HG03045 (cell line): ENCODE measurements at regions not wholly inside any gene's neighbourhood (a gene's known extent, or its start where the extent isn't known, plus 50 kb on each side); places are given as distances from the start of the nearest gene placed in this dataset.
"Not testable (repeated sequence)": the region's sequence is repeated elsewhere in the genome, so short reads cannot be mapped to it uniquely, and the experiment has no call there.

ENCODE experiments used
- ATAC-seq: cut with Tn5 transposase; IDR thresholded peaks from one replicate; pipeline ENCODE4 v1.9.1; 2021; ENCODE audit warnings: mild to moderate bottlenecking, moderate library complexity; ENCODE audit not compliant: unreplicated experiment

DNA sequence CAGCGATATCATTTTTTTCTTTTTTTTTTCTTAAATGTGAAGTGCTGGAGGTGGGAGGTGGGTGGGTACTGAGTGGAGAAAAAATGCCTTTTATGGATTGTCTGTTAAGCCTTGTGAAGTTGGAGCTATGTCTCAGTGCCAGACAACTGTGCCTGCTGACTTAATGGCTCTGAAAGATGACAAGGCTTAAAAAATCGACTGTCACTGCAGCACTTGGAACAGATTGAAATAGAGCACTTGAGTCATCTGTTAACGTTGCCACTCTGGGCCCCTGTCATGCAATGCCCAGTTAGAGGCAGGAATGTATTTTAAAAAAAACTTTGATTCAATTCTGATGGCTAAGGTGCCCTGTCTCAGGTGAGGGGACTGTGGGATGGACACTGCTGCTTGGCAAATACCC lies 108.2 kb upstream of the HS3ST2 start:
- no peak for ATAC-seq

DNA sequence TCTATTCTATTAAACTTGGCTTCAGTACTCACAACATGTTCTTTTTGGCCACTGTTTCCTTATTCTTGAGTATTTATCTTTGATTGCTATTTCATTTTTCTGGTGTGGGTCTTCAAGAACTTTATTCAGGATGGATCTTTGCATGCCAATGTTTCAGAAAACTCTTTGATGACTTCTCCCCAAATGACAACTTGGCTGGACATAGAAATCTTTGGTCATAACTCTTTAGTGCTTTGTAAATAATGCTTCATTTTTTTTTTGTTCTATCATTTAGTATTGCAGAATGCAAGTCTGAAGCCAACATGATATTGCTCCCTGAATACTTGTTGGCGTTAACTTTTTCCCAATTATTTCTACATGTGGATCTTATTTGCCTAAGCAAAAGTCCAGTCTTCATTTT lies 103.6 kb upstream of the HS3ST2 start:
- ATAC-seq, result no peak

DNA sequence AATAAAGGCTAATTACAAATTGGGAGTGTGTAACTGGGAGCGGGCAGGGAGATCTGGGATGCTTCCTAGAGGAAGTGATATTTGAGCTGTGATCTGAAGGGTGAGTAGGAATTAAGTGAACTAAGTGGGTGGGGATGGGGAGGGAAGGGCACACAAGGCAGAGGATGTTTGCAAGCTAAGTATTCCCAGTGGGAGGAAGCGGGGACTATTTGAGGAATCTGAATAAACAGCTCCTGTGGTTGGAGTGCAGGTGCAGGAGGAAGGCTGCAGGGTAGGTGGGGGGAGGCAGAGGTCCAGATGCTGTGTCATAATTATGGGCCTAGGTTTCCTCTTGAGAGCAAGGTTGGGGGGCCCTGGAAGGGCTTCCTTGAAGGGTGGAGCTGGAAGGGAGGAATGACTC lies 102.1 kb upstream of the HS3ST2 start:
- ATAC-seq, result no peak

DNA sequence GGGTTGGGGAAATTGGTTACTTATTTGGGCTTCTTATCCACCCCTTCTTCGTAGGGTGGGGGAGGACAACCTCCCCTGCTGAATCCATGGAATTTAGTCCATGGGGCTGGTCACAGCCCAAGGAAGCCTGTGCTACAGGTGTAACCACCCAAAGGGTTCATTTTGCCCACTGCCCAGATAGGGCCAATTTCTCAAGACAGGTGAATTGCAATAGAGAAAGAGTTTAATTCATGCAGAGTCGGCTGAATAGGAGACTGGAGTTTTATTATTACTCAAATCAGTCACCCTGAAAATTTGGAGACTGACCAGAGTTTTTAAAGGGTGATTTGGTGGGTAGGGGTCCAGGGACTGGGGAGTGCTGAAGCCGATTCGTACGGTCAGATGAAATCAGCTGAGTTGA lies 101.5 kb upstream of the HS3ST2 start:
- no peak for ATAC-seq

DNA sequence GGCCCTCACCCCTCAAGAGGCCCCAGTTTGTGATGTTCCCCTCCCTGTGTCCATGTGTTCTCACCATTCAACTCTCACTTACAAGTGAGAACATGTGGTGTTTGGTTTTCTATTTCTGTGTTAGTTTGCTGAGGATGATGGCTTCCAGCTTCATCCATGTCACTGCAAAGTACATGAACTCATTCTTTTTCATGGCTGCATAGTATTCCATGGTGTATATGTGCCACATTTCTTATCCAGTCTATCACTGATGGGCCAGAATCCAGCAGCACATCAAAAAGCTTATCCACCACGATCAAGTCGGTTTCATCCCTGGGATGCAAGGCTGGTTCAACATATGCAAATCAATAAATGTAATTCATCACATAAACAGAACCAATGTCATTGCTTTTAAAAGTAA lies 95.4 kb upstream of the HS3ST2 start:
- not testable (repeated sequence) for ATAC-seq

DNA sequence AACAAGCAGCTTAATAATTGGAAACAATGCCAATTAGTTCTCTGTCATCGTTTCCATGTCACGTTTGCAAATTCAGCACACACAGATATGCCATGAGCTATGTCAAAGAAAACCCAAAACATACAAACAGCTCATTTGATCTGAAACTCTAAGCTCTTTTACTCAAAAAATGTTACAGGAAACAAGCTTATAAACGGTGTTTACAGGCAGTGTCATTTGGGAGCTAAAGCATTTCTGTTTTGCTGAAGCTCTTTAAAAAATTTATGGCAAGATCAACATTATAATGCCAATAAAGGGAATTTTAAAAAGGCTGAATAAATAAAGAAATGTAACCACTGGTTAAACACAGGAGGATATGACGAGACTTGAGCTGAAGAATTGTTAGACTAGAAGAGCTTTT lies 94.0 kb upstream of the HS3ST2 start:
- no peak for ATAC-seq

DNA sequence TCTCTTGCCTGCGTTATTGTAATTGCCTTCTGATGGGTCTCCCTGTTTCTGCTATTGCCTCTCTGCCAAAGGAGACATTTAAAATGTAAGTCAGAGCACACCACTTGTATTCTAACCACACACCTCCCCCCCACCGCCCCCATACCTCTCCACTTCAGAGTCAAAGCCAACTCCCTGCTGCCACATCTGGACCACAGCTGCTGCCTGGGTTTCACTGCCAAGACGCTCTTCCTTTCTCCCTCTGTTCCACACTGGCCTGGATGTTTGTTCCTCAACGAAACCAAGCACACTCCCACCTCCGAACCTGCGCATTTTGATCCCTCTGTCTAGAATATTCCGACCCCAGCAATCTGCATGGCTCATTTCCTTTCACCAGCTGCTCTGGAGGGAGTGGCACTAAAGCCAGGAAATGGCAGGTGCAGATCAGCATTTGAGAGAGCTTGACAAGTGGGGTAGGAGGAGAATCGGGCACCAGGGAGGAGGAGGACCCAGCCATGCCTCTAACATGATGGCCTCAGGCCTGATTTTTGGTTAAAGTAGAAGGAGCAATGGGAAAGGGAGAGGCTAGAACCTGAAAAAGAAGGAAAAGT lies 92.4 kb upstream of the HS3ST2 start:
- ATAC-seq, result no peak

DNA sequence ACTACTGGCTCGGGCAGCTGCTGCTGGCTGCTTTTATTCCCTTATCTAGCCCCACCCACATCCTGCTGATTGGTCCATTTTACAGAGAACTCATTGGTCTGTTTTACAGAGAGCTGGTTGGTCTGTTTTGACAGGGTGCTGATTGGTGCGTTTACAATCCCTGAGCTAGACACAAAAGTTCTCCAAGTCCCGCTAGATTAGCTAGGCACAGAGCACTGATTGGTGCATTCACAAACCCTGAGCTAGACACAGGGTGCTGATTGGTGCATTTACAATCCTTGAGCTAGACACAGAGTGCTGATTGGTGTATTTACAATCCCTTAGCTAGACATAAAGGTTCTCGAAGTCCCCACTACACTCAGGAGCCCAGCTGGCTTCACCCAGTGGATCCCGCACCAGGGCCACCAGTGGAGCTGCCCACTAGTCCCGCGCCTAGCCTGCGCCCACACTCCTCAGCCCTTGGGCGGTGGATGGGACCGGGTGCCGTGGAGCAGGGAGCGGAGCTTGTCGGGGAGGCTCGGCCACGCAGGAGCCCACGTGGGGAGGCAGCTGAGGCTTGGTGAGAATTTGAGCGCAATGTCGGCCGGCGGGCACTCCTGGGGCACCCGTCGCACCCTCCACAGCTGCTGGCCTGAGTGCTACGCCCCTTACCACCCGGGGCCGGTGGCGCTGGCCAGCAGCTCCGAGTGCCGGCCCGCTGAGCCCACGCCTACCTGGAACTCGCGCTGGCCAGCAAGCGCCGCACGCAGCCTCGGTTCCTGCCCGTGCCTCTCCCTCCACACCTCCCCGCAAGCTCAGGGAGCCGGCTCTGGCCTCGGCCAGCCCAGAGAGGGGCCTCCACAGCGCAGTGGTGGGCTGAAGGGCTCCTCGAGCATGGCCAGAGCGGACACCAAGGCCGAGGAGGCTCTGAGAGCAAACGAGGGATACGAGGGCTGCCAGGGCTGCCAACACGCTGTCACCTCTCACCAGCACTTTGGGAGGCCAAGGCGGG lies 91.1 kb upstream of the HS3ST2 start:
- not testable (repeated sequence) for ATAC-seq

DNA sequence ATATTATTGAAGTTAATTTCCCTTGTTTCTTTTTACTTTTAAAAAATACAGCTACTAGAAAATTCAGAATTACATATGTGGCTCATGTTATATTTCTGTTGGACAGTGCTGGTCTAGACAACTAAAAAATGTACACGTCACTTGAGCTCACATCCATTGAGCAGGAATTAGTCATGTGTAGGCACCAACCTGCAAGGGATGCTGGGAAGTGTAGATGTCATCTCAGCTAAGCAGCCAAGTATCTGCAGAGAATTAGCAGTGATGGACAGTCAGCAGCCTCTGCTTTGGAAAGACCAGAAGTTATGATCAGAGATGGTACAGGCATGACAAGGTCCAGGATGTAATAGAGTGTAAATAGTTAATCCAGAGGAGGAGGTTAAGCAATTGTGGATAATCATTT lies 87.1 kb upstream of the HS3ST2 start:
- ATAC-seq, result no peak

DNA sequence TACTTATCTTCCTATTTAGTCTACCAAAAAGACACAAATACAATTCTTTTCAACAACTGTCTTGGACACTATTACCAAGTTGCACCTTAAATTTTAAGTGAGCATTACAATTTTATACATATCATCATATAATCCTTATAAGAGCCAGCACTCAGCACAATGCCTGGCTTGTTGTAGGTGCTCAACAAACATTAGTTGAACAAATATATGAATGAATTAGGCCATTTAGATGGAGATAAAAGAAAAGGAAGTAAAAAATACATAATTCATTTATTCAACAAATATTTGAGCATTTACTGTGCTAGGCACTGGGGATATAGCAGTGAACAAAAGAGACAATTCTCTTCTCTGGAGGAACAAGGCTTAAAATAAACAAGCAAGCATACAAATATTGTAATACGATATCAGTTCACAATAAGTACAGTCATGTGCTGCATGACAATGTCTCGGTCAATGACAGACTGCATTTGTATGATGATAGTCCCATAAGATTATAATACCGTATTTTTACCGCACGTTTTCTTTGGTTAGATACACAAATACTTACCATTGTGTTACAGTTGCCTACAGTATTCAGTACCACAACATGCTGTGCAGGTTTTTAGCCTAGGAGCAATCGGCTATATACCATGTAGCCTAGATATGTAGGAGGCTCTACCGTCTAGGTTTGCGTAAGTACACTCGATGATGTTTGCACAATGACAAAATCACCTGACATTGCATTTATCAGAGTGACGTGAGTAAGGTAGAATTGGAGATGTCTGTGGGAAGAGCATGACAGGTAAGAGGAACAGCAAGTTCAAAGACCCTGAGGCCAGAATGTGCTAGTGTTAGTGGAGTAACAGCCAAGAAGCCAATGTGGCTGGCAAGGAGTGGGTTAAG lies 86.4 kb upstream of the HS3ST2 start:
- ATAC-seq, result no peak

DNA sequence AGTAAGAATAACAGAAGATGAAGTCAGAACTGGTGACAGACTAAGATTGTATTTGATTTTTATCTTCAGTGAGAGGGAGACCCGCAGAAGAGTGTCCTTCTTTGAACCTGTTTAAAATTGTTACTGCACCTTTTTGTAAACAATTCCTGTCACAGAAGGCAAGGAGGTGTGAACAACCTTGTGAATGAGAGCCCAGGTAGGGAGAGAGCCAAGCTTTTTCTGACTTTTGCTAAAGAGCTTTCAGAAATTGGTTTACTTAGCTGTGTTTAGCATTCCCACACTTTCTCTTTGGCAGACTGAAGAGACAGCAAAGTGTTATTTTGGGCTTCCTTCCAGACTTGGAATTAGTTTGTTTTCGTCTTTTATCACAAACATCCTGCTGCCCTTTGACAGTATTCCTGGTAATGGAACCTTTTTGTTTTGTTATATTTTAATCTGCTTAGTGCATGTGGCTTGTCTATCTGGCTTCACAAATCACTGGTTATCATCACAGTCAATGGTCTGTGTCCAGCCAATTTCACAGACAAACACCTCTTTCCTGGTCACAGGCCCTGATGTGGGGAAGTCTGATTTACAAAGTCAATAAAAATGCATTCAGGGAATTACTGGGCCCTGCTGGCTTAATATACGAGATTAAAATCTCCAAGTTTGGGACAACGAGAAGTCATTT lies 85.7 kb upstream of the HS3ST2 start:
- ATAC-seq, result no peak

DNA sequence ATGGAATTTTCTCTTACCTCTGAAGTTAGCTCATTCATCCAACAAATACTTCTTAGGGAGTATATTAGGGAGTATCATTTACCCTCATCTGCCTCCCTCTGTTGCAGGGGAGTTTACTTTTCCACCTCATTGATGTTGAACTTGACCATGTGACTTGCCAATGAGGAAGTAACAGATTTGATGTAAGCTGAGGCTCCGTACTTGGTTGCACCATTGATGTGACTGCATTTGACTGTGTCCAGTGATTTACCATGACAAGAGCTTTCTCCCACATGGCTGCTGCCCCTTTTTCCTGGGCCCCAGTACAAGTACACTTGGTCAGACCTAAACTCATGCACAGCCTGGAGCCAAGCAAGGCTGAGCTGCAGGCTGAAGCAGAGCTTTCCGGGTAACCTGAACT lies 81.6 kb upstream of the HS3ST2 start:
- ATAC-seq, result no peak

DNA sequence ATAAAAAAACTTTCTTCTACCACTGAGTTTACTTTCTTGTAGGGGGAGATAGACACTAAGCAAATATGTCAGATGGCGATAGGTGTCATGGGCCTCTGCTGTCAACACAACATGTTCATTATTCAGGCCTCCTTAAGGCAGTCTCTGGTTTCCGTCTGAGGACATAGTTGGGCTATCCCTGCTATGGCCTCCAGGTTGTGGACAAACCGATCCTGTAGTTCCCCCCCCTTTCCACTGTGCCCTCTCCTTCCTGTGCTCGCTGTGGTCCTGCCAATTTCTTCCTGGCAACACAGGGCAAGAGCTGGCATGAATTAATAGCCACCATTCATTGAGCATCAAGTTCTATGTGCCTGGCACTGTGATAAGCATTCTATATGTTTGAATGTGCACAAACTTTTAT lies 81.0 kb upstream of the HS3ST2 start:
- no peak for ATAC-seq

DNA sequence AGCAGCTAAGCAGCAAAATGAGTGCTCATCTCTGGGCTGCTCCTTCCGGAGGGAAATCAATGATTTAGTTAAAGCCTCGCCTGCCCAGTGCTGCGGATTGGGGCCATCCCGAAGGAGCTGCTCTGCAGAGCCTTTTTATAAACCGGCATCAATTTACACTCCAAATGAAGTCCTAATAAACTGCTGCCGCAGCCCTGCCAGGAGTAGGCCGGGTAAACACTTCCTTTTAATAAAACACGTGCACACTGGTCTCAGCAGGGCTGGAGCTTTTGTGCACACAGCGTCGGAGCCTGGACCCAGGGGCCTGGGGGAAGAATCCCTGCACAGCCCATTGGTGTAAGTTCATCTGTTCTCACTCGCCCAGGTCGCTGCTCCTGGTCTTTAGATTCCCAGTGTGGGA lies 79.6 kb upstream of the HS3ST2 start:
- ATAC-seq, result no peak

DNA sequence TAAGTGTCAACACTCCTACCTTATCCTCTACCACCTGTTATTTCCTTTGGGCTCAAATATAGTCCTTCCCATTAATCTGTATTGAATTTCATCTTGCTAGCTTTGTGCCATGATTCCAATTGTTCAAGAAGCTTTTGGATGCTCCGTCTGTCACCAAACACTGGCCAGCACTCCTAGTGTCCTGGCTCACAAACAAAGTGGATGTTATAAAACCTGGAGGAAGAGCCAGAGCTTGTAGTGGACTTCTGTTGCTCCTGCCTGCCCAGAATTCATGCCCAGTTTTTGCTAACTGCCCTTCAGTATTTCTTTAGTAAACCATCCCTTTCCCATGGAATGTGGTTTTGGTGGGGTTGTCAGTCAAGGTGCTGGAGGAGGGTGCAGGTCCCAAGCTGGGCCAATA lies 77.2 kb upstream of the HS3ST2 start:
- no peak for ATAC-seq

DNA sequence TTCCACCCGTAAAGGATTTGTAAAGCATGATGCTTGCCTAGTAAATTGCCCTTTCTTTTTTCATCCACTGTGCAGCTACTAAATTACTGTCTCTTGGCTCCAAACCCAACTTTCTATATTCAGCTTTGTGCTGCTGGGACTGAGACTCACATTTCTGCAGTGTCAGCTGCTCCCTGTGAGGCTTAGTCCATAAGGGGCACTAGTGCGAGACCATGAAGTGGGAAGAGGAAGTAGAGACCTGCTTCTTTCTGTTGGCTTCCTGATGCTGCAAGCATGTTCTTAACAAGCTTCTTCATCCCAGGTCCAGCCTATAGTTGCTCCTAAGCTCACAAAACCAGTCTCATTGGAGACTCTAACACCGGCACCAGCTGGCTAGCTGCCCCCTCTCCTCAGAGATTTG lies 74.9 kb upstream of the HS3ST2 start:
- ATAC-seq, result no peak

DNA sequence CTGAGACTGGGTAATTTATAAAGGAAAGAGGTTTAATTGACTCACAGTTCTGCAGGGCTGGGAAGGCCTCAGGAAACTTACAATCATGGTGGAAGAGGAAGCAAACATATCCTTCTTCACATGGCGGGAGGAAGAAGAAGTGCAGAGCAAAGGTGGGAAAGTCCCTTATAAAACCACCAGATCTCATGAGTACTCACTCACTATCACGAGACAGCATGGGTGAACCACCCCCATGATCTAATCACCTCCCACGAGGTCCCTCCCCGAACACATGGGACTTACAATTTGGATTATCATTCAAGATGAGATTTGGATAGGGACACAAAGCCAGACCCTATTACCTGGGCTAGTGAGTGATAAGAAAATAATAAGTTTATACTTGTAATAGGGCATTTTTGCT lies 70.6 kb upstream of the HS3ST2 start:
- no peak for ATAC-seq

DNA sequence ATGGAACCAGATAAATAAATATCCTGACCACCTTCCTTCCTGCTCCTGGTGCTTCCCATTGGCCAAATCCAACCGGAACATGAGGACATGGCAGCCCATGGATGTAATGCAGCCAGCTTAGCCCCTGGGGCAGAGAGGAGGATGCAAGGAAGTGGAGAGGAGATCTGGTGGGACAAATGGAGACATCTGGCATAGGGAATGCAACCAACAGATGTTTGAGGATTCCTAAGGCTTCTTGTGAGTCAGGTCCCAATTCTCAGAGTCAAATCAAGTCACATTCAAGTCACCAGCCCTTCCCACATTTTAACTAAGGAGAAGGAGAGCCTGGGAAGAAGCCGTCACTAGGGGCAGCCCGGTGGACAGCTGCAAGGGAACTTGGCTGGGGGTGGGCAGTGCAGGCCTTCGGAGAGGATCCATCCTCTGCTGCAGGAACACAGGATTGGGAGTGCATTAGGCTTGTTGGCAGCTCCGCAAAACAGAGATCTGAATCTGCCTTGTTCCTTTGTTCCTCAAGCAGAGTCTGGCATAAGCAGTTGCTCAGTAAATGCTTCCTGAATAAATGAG lies 62.8 kb upstream of the HS3ST2 start:
- no peak for ATAC-seq

DNA sequence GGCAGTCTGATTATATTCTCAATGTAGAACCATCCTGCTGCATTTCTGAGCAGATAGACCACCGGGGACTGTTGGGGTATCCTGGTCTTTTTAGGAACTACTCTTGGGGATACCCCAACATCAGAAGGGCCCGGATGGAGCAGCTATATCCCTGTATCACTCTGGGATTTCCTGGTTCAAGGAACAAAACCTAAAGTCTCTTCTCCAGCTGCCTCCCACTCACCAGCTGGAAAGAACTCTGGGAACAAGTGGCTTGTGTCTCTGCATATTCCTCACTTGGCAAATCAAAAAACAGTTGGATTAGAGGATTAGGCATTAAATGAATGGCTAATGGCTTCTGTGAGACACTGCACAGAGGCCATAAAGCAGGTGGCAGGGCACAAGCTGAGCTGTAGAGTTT lies 62.3 kb upstream of the HS3ST2 start:
- no peak for ATAC-seq

DNA sequence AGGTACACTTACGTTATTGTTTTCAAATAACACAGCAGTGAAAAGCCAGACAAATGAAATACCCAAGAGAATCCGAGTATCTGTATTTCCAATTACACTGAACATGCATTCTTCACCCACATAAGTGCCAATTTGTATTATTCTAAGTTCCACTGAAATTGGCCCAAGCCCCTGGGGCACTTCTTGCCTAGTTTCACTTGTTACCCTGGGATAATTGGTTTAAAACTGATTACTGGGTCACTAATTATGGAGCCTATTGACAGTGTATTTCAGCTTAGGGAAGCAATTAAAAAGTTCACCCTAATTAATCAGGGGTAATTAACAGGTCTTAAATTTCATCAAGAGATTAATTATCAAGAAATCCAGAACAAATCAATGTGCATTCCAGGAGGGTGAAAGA lies 60.5 kb upstream of the HS3ST2 start:
- no peak for ATAC-seq

DNA sequence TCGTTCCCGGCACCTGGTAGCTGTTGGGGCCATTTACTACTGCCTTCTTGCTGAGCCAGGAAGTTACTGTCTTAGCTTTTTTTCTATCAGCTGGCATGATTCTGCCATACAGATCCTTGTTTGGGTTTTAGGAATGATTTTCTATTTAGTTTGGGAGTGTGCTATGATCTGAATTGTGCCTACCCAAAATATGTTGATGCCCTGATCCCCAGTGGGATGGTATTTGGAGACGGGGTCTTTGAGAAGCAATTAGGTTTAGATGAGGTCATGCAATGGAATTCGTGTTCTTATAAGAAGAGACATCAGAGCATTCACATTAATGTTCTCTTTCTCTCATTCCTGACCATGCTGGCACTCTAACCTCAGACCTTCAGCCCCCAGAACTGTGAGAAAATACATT lies 59.4 kb upstream of the HS3ST2 start:
- ATAC-seq, result no peak
